Retinal pigment epithelial cell (primary cell): ENCODE measurements at regions not wholly inside any gene's neighbourhood (a gene's known extent, or its start where the extent isn't known, plus 50 kb on each side); places are given as distances from the start of the nearest gene placed in this dataset.

ENCODE experiments used
- DNase-seq: peaks from one replicate; pipeline ENCODE4 v3.0.0-alpha.2; 2010; ENCODE audit warnings: low read depth
- H3K4me3 ChIP-seq: 2 replicates; pipeline ENCODE4 v1.5.1; 2011; ENCODE audit warnings: mild to moderate bottlenecking, low read length, control low read depth, moderate library complexity
- TF ChIP-seq, protein P1 (sequence below): conservative IDR thresholded peaks from 2 replicates; pipeline ENCODE4 v1.5.1; 2011; ENCODE audit warnings: low read depth, low read length, control low read depth, inconsistent platforms

GRCh38 chr3:124213641-124214040 lies 221.7 kb upstream of the ROPN1 start:
- H3K4me3 ChIP-seq = no peak overlapping the region
- DNase-seq = no peak
- TF ChIP-seq, protein P1, sequence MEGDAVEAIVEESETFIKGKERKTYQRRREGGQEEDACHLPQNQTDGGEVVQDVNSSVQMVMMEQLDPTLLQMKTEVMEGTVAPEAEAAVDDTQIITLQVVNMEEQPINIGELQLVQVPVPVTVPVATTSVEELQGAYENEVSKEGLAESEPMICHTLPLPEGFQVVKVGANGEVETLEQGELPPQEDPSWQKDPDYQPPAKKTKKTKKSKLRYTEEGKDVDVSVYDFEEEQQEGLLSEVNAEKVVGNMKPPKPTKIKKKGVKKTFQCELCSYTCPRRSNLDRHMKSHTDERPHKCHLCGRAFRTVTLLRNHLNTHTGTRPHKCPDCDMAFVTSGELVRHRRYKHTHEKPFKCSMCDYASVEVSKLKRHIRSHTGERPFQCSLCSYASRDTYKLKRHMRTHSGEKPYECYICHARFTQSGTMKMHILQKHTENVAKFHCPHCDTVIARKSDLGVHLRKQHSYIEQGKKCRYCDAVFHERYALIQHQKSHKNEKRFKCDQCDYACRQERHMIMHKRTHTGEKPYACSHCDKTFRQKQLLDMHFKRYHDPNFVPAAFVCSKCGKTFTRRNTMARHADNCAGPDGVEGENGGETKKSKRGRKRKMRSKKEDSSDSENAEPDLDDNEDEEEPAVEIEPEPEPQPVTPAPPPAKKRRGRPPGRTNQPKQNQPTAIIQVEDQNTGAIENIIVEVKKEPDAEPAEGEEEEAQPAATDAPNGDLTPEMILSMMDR = no peak

DNA sequence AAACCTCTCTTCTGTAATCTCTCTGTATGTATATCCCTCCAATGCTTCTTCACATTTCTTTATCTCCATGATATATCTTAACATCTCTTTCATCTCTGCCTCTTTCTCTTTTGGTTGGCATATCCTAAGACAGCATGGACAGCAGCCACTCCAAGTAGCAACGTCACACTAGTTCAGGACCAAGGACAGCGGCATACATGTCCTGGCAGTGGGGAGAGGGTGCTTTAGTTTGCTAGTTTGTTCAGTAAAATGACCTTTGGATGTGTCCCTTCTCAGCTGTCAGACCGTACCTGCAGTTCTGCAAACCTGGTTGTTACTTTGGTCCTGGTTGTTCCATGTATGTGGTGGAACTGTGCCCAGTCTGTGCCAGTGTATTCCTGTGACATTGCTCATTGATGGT lies 225.6 kb upstream of the ROPN1 start:
- TF ChIP-seq, protein P1 = no peak
- H3K4me3 ChIP-seq = no peak overlapping the region
- DNase-seq = peak; percentile 34

GRCh38 chr3:124221422-124221821 lies 229.5 kb upstream of the ROPN1 start:
- no peak for DNase-seq
- TF ChIP-seq, protein P1 = no peak
- no peak overlapping the region for H3K4me3 ChIP-seq

DNA sequence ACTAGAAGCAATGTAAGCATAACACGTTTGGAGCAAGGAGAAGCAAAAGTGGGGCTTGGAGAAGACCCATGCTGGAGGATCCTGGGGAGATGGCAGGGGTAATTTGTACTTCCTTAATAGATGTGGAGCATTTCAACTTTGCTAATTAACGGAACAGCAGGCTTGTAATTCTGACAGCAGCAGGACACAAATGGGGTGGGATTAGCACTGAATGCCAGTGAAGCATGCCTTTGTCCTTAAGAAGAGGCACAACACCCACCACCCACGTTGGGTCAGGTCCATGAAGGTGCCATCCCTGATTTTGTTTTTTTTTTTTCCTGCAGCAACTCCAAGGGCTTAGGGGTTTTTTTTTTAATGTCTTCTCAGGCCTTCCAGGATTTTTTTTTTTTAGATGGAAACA lies 231.9 kb upstream of the ROPN1 start:
- H3K4me3 ChIP-seq = no peak overlapping the region
- no peak for DNase-seq
- TF ChIP-seq, protein P1 = no peak

DNA sequence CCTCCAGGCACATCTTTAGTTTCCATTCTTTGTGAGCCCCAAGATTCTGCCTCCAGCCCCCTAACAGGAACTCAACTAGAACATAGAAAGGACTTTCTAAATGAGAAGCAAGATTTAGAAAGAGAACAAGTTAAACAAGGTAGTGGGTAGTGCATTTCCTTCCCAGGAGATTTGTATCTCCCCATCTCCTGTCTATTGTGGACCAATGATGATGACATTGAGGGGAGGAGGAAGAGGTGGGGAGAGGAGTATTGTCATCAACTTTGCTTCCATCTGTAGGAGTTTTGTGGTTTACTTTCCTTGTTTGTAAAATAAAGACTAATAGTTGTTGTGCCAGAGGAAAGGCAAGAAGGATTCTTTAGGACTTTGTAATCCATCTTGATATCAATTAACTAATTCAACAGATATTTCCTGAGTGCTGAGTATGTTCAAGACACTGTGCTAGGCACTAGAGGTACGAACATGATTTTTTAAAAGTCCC lies 235.3 kb upstream of the ROPN1 start:
- no peak for DNase-seq
- TF ChIP-seq, protein P1 = no peak
- H3K4me3 ChIP-seq = no peak overlapping the region

DNA sequence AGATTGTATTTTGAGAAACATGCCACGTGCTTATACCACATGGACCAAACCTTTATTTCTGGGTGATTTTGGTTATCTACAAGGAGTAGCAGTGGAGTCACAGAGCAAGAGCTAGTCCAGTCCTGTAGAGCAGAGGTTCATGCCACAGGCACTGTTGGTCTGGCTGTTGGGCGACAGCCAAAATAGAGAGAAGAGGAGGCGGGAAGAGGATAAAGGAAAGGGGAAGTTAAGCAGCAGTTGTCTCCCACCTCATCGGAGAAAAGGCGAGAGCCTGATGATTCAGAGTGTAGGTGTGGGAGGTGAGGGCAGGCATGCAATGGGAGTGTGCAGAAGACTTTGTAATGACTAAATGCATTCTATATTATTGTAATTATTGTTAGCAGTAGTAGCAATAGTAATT lies 237.5 kb upstream of the ROPN1 start:
- TF ChIP-seq, protein P1 = no peak
- DNase-seq = no peak
- H3K4me3 ChIP-seq = no peak overlapping the region

GRCh38 chr3:124229836-124230235 lies 237.9 kb upstream of the ROPN1 start:
- DNase-seq = no peak
- no peak overlapping the region for H3K4me3 ChIP-seq
- TF ChIP-seq, protein P1 = no peak
